HG02884 (cell line): ENCODE measurements at regions not wholly inside any gene's neighbourhood (a gene's known extent, or its start where the extent isn't known, plus 50 kb on each side); places are given as distances from the start of the nearest gene placed in this dataset.

Experiments used
- ATAC-seq: cut with Tn5 transposase; IDR thresholded peaks from one replicate; pipeline ENCODE4 v1.9.1; 2021; ENCODE audit warnings: mild to moderate bottlenecking, moderate library complexity; ENCODE audit not compliant: unreplicated experiment

- ATAC-seq: no peak
Measured at GRCh38 chr7:24341691-24342413, 57.9 kb downstream of the NPY start.

GRCh38 chr7:24343614-24344013 is 59.6 kb downstream of the NPY start:
- ATAC-seq: no peak

- ATAC-seq: no peak
Measured at GRCh38 chr7:24346129-24346528, 62.1 kb downstream of the NPY start.

- ATAC-seq: no peak
Measured at GRCh38 chr7:24346716-24347115, 62.7 kb downstream of the NPY start.

GRCh38 chr7:24349339-24349738 is 65.3 kb downstream of the NPY start:
- ATAC-seq: no peak

GRCh38 chr7:24354456-24354855 is 70.5 kb downstream of the NPY start:
- no peak for ATAC-seq

- no peak for ATAC-seq
Measured at GRCh38 chr7:24356718-24357386, 72.9 kb downstream of the NPY start.

GRCh38 chr7:24361001-24361400 is 77.0 kb downstream of the NPY start:
- no peak for ATAC-seq

GRCh38 chr7:24365606-24366005 is 81.6 kb downstream of the NPY start:
- ATAC-seq: no peak

- ATAC-seq: no peak
Measured at GRCh38 chr7:24366876-24367275, 82.9 kb downstream of the NPY start.

GRCh38 chr7:24368161-24368560 is 84.2 kb downstream of the NPY start:
- no peak for ATAC-seq

- ATAC-seq: no peak
Measured at GRCh38 chr7:24370541-24370940, 86.6 kb downstream of the NPY start.

- no peak for ATAC-seq
Measured at GRCh38 chr7:24372961-24373955, 89.3 kb downstream of the NPY start.

- no peak for ATAC-seq
Measured at GRCh38 chr7:24378871-24379616, 95.1 kb downstream of the NPY start.

- no peak for ATAC-seq
Measured at GRCh38 chr7:24381894-24382505, 98.0 kb downstream of the NPY start.

- ATAC-seq: no peak
Measured at GRCh38 chr7:24383055-24383454, 99.1 kb downstream of the NPY start.

- no peak for ATAC-seq
Measured at GRCh38 chr7:24384362-24385030, 100.5 kb downstream of the NPY start.

- ATAC-seq: no peak
Measured at GRCh38 chr7:24388212-24388611, 104.2 kb downstream of the NPY start.

GRCh38 chr7:24390376-24391157 is 106.6 kb downstream of the NPY start:
- ATAC-seq: no peak
